ENCODE measurements at regions not wholly inside any gene's neighbourhood (a gene's known extent, or its start where the extent isn't known, plus 50 kb on each side); places are given as distances from the start of the nearest gene placed in this dataset.

DNA sequence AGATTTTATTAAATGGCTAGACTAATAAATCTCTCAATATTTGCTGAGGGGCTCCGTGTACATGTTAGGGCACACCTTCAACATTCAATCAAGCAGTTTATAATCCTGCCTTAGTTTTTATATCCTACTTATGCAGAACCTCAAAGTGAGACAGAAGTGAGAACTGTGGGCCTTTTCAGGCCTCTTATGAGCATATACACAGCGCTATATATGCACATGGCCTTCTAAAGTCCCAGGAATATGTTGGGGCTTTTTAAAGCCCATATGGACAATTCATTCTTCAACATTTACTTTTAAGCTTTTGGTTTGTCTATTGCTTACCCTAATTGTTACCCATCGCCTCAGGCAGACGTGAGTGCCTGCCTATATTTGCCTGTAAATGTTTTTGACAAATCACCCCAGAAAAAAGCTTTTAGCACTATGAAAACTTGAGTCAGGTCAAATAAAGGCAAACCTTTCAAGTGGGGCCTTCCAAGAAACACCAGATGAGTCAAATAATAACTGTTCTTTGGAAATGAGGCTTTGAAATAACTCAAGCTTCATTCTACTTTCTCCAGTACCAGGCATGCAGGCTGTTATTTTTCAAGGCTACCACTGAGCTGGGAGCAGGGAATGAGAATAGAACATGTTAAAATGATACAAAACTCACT lies 58.2 kb downstream of the ESM1 start:
- FAIRE-seq (no peak), DNase-seq (ENCODE audit: insufficient read length, low spot score) (no peak)
- no peak for TF ChIP-seq POLR2A (IDR thresholded peaks at IDR 0.05; ENCODE audit: low read depth, low read length)

DNA sequence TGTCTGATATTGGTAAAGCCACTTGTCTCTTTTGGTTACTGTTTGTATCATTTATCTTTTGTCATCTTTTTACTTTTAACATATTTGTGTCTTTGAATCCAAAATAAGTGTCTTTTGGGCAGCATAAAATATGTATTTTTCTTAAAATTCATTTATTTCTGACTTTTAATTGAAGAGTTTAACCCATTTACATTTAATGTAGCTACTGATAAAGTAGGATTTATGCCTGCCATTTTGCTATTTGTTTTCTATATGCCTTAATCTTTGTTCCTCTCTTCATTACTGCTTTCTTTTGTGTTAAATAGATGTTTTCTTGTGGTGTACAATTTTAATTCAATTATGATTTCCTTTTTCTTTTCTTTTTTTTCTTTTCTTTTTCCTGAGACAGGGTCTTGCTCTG lies 60.9 kb downstream of the ESM1 start:
- DNase-seq (ENCODE audit: insufficient read length, low spot score) (no peak), FAIRE-seq (no peak)
- TF ChIP-seq POLR2A (IDR thresholded peaks at IDR 0.05; ENCODE audit: low read depth, low read length) = no peak

DNA sequence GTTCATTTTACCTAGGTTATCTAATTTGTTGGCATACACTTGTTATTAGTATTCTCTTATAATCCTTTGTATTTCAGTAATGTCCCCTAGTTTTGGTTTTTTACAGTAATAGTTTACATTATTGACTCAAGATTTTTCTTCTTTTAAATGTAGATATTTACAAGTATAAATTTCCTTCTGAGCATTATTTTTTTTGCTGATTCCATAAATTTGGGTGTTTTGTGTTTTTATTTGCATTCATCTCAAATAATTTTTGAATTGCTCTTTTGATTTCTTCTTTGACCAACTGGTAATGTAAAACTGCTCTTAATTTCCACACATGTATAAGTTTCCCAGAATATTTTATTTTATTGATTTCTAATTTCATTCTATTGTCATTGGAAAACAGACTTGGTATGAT lies 68.1 kb downstream of the ESM1 start:
- DNase-seq (ENCODE audit: insufficient read length, low spot score) (no peak), FAIRE-seq (no peak)
- TF ChIP-seq POLR2A (IDR thresholded peaks at IDR 0.05; ENCODE audit: low read depth, low read length) = no peak

DNA sequence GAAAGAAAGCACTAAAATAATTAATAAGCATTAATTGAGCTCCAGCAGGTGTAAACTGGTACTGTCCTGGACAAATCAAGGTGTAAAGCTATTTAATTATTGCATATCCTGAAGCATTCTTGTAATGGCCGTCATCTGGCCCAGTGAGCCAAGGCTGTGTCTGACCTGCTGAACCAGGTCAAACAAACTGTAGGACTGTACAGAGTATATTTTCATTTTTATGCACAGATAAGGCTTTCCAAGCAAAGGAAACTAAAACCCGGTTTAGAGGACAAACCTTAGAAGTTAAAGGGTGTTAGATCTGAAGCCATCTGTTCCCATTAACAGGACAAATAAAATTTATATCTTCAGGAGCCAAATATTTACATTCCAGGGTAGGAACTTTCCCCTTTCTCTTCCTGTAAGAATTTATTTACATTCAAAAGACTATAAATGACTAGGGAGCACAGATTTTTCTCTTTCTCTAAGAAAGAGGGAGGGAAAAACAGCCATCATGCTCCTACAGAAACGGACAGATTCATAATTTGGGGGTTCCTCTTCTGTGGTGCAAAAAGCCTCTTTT lies 69.8 kb downstream of the ESM1 start:
- DNase-seq (ENCODE audit: insufficient read length, low spot score) (no peak), FAIRE-seq (no peak)
- TF ChIP-seq POLR2A (IDR thresholded peaks at IDR 0.05; ENCODE audit: low read depth, low read length) = no peak

DNA sequence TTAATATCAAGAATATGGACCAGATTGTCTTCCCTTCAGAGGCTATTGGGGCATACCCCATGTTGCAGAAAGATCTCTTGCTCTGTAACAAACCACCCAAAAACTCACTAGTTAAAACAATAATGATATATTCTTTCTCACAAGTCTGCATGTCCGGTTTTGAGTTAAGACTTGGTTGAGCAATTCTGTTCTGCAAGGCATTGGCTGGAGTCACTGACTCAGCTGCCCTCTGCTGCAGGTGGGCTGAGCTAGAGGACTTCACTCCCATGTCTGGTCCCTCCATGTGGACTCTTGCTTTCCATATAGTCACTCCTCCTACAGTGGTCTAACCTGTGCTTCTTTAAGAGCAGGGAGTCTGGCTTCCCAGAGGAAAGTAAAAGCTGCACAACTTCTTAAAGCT lies 73.4 kb downstream of the ESM1 start:
- TF ChIP-seq POLR2A (IDR thresholded peaks at IDR 0.05; ENCODE audit: low read depth, low read length) = no peak
- DNase-seq (ENCODE audit: insufficient read length, low spot score) = no peak
- FAIRE-seq = no peak

DNA sequence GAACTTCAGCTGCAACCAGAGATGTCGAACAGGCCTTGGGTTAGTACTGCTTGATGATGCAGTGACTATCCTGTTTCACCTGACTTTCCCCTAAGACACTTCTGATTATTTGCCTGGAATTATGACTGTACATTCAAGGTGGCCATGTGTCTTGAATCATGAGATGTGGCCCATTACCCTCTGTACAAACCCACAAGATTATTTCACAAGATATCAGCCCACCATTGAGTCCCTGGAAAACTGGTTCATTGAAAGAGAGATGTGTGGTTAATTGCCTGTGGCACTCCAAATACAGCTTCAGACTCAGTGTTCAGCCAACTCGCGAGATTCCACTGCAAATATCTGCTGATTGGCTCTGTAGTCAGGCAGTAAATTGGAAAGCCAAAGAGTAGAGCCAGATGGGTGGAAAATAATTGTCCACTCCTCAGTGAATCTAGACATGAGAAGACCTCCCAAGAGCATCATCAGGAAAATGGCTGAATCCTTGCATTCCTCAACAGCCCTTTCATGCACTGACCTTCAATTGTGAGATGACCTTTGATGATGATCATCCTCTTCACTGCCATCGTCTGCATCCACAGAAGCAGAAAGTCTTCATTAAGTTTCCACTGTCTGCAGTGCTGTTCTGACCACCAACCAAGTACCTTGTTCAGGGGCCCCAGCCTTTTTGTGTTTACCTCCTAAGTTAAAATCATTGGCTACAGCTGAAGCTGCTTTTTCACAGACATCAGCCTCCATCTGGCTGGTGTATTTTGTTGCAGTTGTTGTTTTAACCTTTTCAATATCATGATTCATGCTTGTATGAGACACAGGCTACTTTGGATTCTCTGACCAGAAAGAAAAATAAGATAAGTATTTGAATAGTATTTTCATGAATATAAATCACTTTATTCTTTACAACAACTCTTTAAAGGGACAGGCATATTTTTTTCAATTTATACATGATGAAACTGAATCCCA lies 75.2 kb downstream of the ESM1 start:
- DNase-seq (ENCODE audit: insufficient read length, low spot score) (no peak), FAIRE-seq (no peak)
- no peak for TF ChIP-seq POLR2A (IDR thresholded peaks at IDR 0.05; ENCODE audit: low read depth, low read length)

DNA sequence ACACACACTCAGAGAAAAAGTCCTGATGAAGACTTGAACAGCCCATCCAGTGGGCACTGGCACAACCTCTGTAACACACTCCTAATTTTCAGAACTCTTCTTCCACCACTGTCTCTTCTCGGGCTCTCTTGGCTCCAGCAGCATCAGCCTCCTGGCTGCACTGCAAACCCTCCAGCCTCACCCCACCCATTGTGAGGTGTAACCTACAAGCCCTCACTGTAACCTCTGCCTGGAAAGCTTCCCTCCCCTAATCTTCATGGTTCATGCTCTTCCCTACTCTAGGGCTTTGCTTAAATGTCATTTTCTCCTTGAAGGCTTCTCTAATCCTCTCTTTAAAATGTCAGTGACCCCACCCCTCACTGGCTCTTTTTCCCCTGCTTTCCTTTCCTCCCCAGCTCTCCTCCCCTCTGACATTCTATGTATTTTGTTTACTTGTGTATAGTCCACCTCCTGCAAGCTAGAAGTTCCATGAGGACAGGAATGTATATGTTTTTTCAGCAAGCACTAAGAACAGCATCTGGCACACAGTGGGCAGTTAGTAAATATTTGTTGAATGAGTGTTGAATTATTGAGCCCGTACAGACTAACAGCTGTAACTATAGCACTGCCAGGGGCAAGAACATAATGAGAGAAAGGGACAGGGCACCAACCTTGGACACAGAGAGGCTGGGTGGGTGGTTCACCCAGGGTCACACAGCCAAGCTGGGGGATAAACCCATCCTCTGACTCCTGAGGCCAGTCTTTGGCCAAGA lies 76.4 kb downstream of the ESM1 start:
- FAIRE-seq = no peak
- TF ChIP-seq POLR2A (IDR thresholded peaks at IDR 0.05; ENCODE audit: low read depth, low read length) = no peak
- no peak for DNase-seq (ENCODE audit: insufficient read length, low spot score)

DNA sequence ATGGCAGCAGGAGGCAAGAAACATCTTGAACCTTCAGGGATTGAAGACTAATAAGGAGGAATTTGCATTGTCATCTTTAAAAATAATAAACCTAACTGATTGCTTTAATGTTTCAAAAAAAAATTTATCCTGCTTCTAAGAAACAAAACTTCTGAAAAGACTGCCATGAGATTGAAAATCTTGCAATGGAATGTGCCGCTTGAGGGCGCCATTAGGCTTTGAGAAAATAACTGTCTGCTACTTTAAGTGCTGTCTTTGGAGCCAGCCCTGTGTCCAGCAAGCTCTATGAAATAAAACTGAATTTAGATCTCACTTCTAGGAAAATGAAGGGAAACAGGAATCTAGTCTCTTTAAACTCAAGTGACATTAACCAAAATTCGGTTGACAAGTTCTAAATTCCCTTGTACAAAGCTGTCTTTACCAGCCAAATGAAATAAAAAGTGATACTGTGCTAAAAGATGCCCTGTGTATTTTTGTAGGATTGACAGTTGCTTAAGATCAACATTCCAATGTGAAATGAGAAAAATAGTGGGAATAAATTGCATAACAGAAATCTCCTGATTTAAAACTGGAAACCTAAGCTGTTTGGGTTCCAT lies 79.4 kb downstream of the ESM1 start:
- FAIRE-seq (peak; percentile 33), DNase-seq (ENCODE audit: insufficient read length, low spot score) (peak; percentile 32)

DNA sequence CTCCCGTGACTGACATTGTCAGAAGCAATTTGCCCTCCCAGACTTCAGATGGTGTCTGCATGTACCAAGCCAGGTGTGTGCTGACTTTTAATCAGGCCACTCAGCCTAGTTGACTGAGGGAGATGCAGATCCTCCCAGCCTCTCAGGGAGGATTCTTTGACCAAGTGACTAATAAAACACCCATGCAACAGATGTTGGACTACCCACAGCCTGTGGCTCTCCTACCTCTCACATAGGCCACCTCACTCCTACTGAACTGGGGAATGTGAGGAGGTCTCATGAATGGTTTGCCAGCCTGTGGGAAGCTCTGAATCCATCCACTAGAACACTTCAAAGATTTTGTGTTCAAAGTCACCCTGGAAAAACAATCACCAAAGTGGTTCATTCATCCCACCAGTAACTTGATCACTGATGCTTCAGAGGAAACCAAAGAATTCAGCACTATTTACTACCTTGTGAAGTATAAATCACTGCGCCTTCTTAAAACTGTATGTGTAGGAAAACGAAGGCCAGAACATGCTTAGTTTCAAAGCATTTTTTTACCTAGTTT lies 80.1 kb downstream of the ESM1 start:
- no peak for DNase-seq (ENCODE audit: insufficient read length, low spot score)
- FAIRE-seq = no peak
- no peak for TF ChIP-seq POLR2A (IDR thresholded peaks at IDR 0.05; ENCODE audit: low read depth, low read length)

More for the DNA sequence above, 79.4 kb downstream of the ESM1 start:
- no peak for TF ChIP-seq POLR2A (IDR thresholded peaks at IDR 0.05; ENCODE audit: low read depth, low read length)

DNA sequence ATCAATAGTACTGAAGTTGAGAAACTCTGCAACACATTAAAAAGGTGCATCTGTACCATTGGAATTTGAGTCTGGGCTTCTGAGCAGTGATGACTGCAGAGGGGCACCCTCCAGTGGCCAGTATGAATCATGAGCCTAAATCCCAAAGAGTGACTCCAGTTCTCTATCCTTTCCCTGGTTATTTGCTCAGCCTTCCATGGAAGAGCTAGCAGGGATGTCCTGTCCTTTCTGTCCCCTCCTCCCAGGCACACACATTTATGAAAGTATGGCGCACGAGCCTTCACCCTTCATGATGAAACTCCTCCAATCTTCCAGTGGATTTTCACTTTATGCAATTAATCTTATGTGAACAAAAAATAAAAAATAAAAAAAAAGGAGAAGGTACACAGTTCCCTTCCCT lies 81.0 kb downstream of the ESM1 start:
- no peak for DNase-seq (ENCODE audit: insufficient read length, low spot score)
- no peak for FAIRE-seq
- no peak for TF ChIP-seq POLR2A (IDR thresholded peaks at IDR 0.05; ENCODE audit: low read depth, low read length)

DNA sequence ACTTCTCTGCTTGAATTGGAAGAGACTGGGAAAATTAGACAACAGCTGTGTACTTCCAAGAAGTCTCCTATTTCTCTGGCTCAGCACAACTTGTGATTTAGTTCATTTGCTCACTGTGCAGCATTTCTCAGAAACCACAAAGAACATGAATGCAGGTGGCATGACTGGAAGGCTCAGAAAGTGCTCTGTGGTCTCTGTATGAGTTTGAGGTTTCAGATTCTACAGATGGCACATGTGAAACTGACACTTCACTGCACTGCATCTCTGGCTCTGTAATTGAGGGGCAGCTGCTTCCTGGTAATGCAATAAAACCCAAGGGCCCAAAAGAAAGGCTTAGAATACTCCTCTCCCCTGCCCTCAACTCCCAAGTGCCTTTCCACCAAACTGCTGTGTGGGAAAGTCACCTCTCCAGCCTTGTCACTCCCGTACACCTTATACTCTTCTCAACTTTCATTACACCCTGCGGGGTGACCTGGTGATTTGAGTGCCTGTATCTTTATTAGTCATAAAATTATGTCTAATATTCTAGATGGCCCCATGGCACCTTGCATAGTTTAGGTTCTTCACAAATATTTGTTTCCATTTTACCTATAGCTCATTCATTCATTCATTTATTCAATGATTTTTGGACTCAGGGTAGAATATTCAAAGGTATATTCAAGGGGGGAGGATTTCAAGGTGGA lies 82.5 kb downstream of the ESM1 start:
- FAIRE-seq = no peak
- DNase-seq (ENCODE audit: insufficient read length, low spot score) = no peak
- TF ChIP-seq POLR2A (IDR thresholded peaks at IDR 0.05; ENCODE audit: low read depth, low read length) = no peak

DNA sequence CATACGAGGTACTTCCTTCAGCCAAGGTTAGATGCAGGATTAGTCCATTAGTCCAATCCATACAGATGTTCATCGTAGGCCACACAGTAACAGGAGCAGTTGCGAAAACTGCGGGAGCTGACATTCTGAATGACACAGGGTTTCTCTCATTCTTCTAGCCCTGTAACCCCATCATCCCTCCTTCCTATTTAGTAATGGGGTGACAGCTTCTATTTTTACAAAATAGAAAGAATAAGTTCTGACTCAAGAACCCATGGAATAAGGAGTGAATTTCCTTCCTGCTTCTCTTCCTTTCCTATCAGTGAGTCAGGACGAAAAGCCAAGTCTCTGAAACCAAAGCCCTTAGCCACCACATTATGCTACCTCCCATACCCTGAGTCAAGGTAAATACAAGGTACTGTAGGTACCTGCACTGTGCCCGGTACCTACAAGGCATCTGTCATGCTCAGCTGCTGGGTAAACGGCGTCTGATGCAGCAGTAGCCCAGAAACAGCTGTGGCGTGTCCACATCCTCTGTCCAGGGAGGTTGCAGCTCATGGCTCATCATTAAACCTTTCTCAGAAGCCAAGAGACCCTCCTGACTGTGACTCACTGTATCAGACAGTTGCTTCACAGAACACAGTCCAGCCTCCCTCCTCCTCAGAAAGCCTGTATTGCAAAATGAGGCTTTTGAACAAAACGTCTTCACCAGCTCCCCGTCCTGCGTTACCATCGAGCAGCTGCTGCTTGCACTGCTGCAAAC lies 84.2 kb downstream of the ESM1 start:
- DNase-seq (ENCODE audit: insufficient read length, low spot score) = no peak
- no peak for TF ChIP-seq POLR2A (IDR thresholded peaks at IDR 0.05; ENCODE audit: low read depth, low read length)
- FAIRE-seq = no peak
